K562 (cell line): ENCODE measurements at regions not wholly inside any gene's neighbourhood (a gene's known extent, or its start where the extent isn't known, plus 50 kb on each side); places are given as distances from the start of the nearest gene placed in this dataset.
A peak's percentile ranks its signal among the peaks of the same experiment; 100 is the strongest.

Experiments
- ATAC-seq: fragments of 200-7000 bp; cut with Tn5 transposase; 3 replicates; pipeline ENCODE4 v1.9.1; 2020; ENCODE audit warnings: moderate library complexity
- BruUV-seq: library from RNA; stranded (reverse); fragments of 400-500 nt; replicated peaks from 2 replicates; lab custom pipeline; 2021; lab: Mats Ljungman, UMichigan
- CTCF ChIA-PET: fragments of 300-600 bp; formaldehyde crosslinking; extraction: SDS; loops from one replicate; lab custom pipeline; 2021; ENCODE audit warnings: low intra/inter-chr PET ratio; lab: Yijun Ruan, JAX
- POLR2A ChIA-PET: fragments of 300-600, 350-650 bp; sonication (Branson Sonifier 250); formaldehyde crosslinking; extraction: SDS; loops from one replicate; lab custom pipeline; 2021; ENCODE audit warnings: antibody characterized with exemption, inconsistent platforms; lab: Yijun Ruan, JAX
- DNase-seq, 4 experiments: peaks; one replicate each; pipeline versions ENCODE4 v3.0.0 to v3.0.0-alpha.2; 2011 to 2018; ENCODE audit warnings: low spot score in 3 of 4, mixed read lengths in 3 of 4; ENCODE audit errors: extremely low read depth in 1 of 4
- FAIRE-seq: peaks from 2 replicates; lab custom pipeline; 2011; peaks lifted over from hg19 to GRCh38; lab: Jason Lieb, UNC
- H2AFZ ChIP-seq: 2 replicates; pipeline ENCODE4 v1.6.0; 2011; ENCODE audit warnings: low read depth, low read length, control low read depth, inconsistent platforms
- H3K27ac ChIP-seq: fragments of 200-600 bp; 3 replicates; pipeline ENCODE4 v1.8.0; 2011; ENCODE audit warnings: low read depth, mild to moderate bottlenecking, control low read depth, inconsistent platforms, low read length, moderate library complexity, mixed read lengths; ENCODE audit errors: extremely low read depth
- H3K27me3 ChIP-seq, 2 experiments: fragments of 300-600 bp in 1 of 2; 2 replicates in 1 of 2; 3 replicates in 1 of 2; pipeline versions ENCODE4 v1.6.0 to v1.8.0; 2011; ENCODE audit warnings: inconsistent platforms in 2 of 2, low read length in 2 of 2, mild to moderate bottlenecking in 1 of 2, mixed read lengths in 1 of 2, moderate library complexity in 1 of 2; ENCODE audit not compliant: control insufficient read depth in 2 of 2, insufficient read depth in 2 of 2
- H3K36me3 ChIP-seq: fragments of 300-600 bp; 3 replicates; pipeline ENCODE4 v1.8.0; 2011; ENCODE audit warnings: mild to moderate bottlenecking, low read length, inconsistent platforms; ENCODE audit not compliant: control insufficient read depth, insufficient read depth
- H3K4me1 ChIP-seq, 2 experiments: fragments of 200-600 bp in 1 of 2; replicated peaks in 1 of 2; 2 replicates in 1 of 2; 3 replicates in 1 of 2; pipeline versions ENCODE4 v1.5.1 to v1.8.0; 2011; ENCODE audit warnings: inconsistent platforms in 2 of 2, low read length in 2 of 2, mild to moderate bottlenecking in 1 of 2, mixed read lengths in 1 of 2, moderate library complexity in 1 of 2; ENCODE audit not compliant: control insufficient read depth in 2 of 2, insufficient read depth in 2 of 2
- H3K4me2 ChIP-seq: 2 replicates; pipeline ENCODE4 v1.6.1; 2011; ENCODE audit warnings: low read length, control low read depth, inconsistent platforms, mixed read lengths; ENCODE audit not compliant: insufficient read depth
- H3K4me3 ChIP-seq: fragments of 200-600 bp; sonication (generic), shearing (Covaris generic); 2 replicates; pipeline ENCODE4 v1.5.1; 2016; ENCODE audit warnings: control low read depth, inconsistent platforms
- H3K79me2 ChIP-seq: fragments of 200-600 bp; 3 replicates; pipeline ENCODE4 v1.8.0; 2011; ENCODE audit warnings: low read length, inconsistent platforms; ENCODE audit not compliant: control insufficient read depth, insufficient read depth
- H3K9ac ChIP-seq, 2 experiments: 2 replicates each; pipeline versions ENCODE4 v1.6.0 to v1.6.1; 2011; ENCODE audit warnings: low read depth in 2 of 2, low read length in 2 of 2, control low read depth in 1 of 2, inconsistent platforms in 1 of 2, mild to moderate bottlenecking in 1 of 2, mixed read lengths in 1 of 2; ENCODE audit not compliant: insufficient read depth in 1 of 2
- H3K9me1 ChIP-seq: one replicate; pipeline ENCODE4 v1.6.0; 2011; ENCODE audit warnings: inconsistent platforms, mild to moderate bottlenecking, low read length, moderate library complexity; ENCODE audit not compliant: control insufficient read depth, insufficient read depth
- H3K9me3 ChIP-seq: replicated peaks from 2 replicates; pipeline ENCODE4 v1.5.1; 2011; ENCODE audit warnings: low read depth, low read length, inconsistent platforms; ENCODE audit not compliant: control insufficient read depth, insufficient read depth
- H4K20me1 ChIP-seq: replicated peaks from 2 replicates; pipeline ENCODE4 v1.6.1; 2011; ENCODE audit warnings: low read length, inconsistent platforms, mixed read lengths; ENCODE audit not compliant: control insufficient read depth, insufficient read depth
- BRF2 ChIP-seq: IDR thresholded peaks from 3 replicates; pipeline ENCODE4 v1.6.1; 2011; ENCODE audit warnings: borderline replicate concordance, mild to moderate bottlenecking; ENCODE audit not compliant: insufficient read length, insufficient read depth
- ERF ChIP-seq: fragments of 450-650 bp; formaldehyde crosslinking; IDR thresholded peaks from 2 replicates; pipeline ENCODE4 v1.4.0; 2020; ENCODE audit warnings: mild to moderate bottlenecking, mixed read lengths
- ESRRA ChIP-seq: fragments of 450-650 bp; IDR thresholded peaks from 2 replicates; pipeline ENCODE4 v1.6.1; 2014; ENCODE audit warnings: low read depth, mild to moderate bottlenecking, moderate library complexity, borderline replicate concordance
- EZH2 ChIP-seq: IDR thresholded peaks from 2 replicates; pipeline ENCODE4 v1.6.1; 2012; ENCODE audit warnings: low read depth, mild to moderate bottlenecking, inconsistent platforms, low read length, borderline replicate concordance
- FOS ChIP-seq: IDR thresholded peaks from 3 replicates; pipeline ENCODE4 v1.6.1; 2011; ENCODE audit not compliant: insufficient read length; ENCODE audit errors: extremely low read depth
- FOXJ2 ChIP-seq: fragments of 200-800 bp; sonication (Bioruptor generic); IDR thresholded peaks from 2 replicates; pipeline ENCODE4 v1.6.1; 2016; ENCODE audit warnings: missing genetic modification characterization, missing compliant biosample characterization
- GTF2F1 ChIP-seq: IDR thresholded peaks from 2 replicates; pipeline ENCODE4 v1.6.1; 2011; ENCODE audit warnings: low read depth, low read length, improper control_type of control experiment
- MBD2 ChIP-seq: sonication (generic); IDR thresholded peaks from 2 replicates; pipeline ENCODE4 v1.6.1; 2016; ENCODE audit warnings: low read depth, borderline replicate concordance
- NRF1 ChIP-seq, 2 experiments: fragments of 450-650 bp; IDR thresholded peaks in 1 of 2; conservative IDR thresholded peaks in 1 of 2; 2 replicates each; pipeline ENCODE4 v1.6.1; 2014; ENCODE audit warnings: mild to moderate bottlenecking in 2 of 2
- PHF21A ChIP-seq: fragments of 450-650 bp; IDR thresholded peaks from 2 replicates; pipeline ENCODE4 v1.6.1; 2017; ENCODE audit warnings: low read depth, borderline replicate concordance
- POLR3G ChIP-seq: IDR thresholded peaks from 2 replicates; pipeline ENCODE4 v1.6.1; 2011; ENCODE audit not compliant: insufficient read length, insufficient replicate concordance; ENCODE audit errors: extremely low read depth
- THAP7 ChIP-seq: fragments of 250-450 bp; sonication (Bioruptor Pico); IDR thresholded peaks from 2 replicates; pipeline ENCODE4 v1.5.0; 2021
- ZNF518B ChIP-seq: fragments of 250-450 bp; sonication (Bioruptor Pico); IDR thresholded peaks from 2 replicates; pipeline ENCODE4 v1.5.0; 2021; ENCODE audit warnings: mild to moderate bottlenecking, moderate library complexity
- ZNF551 ChIP-seq: fragments of 250-450 bp; sonication (Bioruptor Pico); IDR thresholded peaks from 2 replicates; pipeline ENCODE4 v1.5.0; 2021; ENCODE audit warnings: mild to moderate bottlenecking, moderate library complexity
- WGBS: fragments of 100-300 bp; shearing (Covaris generic); methylation state at CpG from one replicate; pipeline ENCODE4 v1.1.6; 2016; ENCODE audit warnings: low coverage, mixed read lengths; ENCODE audit not compliant: insufficient coverage; ENCODE audit errors: missing lambda C conversion rate; 5-methylcytosine and 5-hydroxymethylcytosine counted together
- in situ Hi-C: fragments of 300-500 bp; cut with MboI; formaldehyde crosslinking; loops from 4 replicates; pipeline ENCODE4 v1.15.0; 2018; ENCODE audit warnings: inconsistent platforms, mixed read lengths
- intact Hi-C: fragments of 100-400 bp; cut with micrococcal nuclease; formaldehyde crosslinking; loops from 2 replicates; pipeline ENCODE4 v1.14.2; 2022

- TF ChIP-seq NRF1 (conservative IDR thresholded peaks at IDR 0.05 in 1 of 2, IDR thresholded peaks at IDR 0.05 in 1 of 2) = no peak
- TF ChIP-seq MBD2 = no peak
- no peak for TF ChIP-seq FOS
- TF ChIP-seq FOXJ2 (tag) = peak; percentile 62; the same call in 1 of the 2 replicates
- TF ChIP-seq, all 486 proteins: peak for 15
Observed at GRCh38 chr1:228664399-228664914, 70.8 kb upstream of the RHOU start (continued).

DNA sequence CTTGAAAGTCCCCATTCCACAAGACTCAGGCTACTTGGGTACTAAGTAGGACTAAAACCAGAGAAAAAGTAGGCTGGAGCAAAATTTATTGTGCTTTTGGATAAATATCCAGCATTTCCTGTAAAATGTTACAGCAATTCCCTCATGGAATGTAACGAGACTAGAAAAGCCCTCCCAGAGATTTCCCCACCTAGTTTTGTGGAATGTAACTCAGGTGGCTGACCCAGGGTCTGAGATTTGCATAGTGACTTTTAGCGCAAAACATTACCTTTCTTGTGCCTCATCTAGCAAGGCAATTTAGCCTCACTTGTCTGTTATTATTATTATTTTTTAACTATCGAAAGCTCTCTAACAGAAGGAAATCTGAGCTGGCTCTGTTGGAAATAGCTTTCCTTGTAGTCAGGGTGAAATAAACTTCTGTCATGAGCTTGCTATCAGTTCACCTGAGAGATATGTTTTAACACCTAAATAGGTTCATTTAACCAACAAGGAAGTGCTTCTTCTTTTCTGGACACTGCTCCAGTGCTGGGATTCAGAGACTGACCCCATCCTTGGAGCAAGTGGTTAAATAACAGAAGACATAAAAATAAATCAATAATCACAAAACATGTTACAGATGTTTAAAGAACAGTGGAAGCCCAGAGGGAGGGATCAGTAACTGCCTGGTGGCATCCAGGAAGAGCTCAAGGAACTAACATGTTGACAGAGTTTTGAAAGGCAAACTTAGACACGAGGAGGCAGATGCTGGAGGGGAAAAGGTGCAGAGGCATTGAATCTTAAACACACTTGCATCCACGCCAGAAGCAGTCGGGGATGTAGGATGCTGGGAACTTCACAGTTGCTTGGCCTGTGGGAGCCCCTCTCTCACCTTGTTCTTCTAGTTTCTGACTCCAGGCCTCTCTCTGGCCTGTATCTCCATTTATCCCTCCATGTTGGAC is 68.3 kb upstream of the RHOU start:
- Histone ChIP-seq H3K27ac (no peak overlapping the region), H4K20me1 (no peaks in the 10 kb centered on the region), H3K9ac (no peak overlapping the region), H3K27me3 (no peaks in the 10 kb centered on the region), H3K4me1 (no peaks in the 10 kb centered on the region), H3K9me1 (no peaks in the 10 kb centered on the region), H3K4me3 (no peak overlapping the region), H3K79me2 (no peaks in the 10 kb centered on the region), H3K36me3 (no peaks in the 10 kb centered on the region), H3K9me3 (no peaks in the 10 kb centered on the region), H2AFZ (no peak overlapping the region), H3K4me2 (no peak overlapping the region)
- ChIA-PET CTCF (no interaction called here), POLR2A (no interaction called here)
- DNase-seq = no peak
- FAIRE-seq = no peak
- BruUV-seq = no TSS peak
- intact Hi-C loops = no loop called here
- WGBS = 0% methylated on average over 6 of the region's 6 CpGs
- ATAC-seq = no peak
- in situ Hi-C loops = no loop called here
- TF ChIP-seq ERF (CRISPR knock-in tag) (no peak), GTF2F1 (no peak), ZNF551 (CRISPR knock-in tag) (no peak), ESRRA (no peak), PHF21A (no peak), EZH2 (no peak), THAP7 (CRISPR knock-in tag) (no peak), ZNF518B (no peak), POLR3G (no peak), BRF2 (no peak)
